Liver (tissue), 8 donors: ENCODE measurements at regions not wholly inside any gene's neighbourhood (a gene's known extent, or its start where the extent isn't known, plus 50 kb on each side); places are given as distances from the start of the nearest gene placed in this dataset.

Experiments used
- DNase-seq: peaks from one replicate; pipeline ENCODE4 v3.0.0-alpha.2; 2017; ENCODE audit warnings: low spot score
- H3K27ac ChIP-seq, 2 donors: one replicate each; pipeline ENCODE4 v1.7.0; 2013; ENCODE audit warnings: inconsistent platforms in 2 of 2, low read length in 2 of 2, control low read depth in 1 of 2, low read depth in 1 of 2, mild to moderate bottlenecking in 1 of 2
- H3K27me3 ChIP-seq, 4 donors: one replicate each; pipeline versions ENCODE4 v1.6.1 to v1.7.0; 2013; ENCODE audit warnings: low read length in 3 of 4, inconsistent platforms in 1 of 4, mild to moderate bottlenecking in 1 of 4, moderate library complexity in 1 of 4; ENCODE audit not compliant: control insufficient read depth in 4 of 4, insufficient read depth in 4 of 4
- H3K36me3 ChIP-seq, 4 donors: one replicate each; pipeline versions ENCODE4 v1.6.1 to v1.7.0; 2013; ENCODE audit warnings: low read length in 3 of 4, mild to moderate bottlenecking in 3 of 4, low read depth in 1 of 4, moderate library complexity in 1 of 4; ENCODE audit not compliant: control insufficient read depth in 4 of 4, insufficient read depth in 3 of 4
- H3K4me1 ChIP-seq, 4 donors: one replicate each; pipeline versions ENCODE4 v1.6.1 to v1.7.0; 2013; ENCODE audit warnings: low read length in 3 of 4, mild to moderate bottlenecking in 3 of 4, moderate library complexity in 1 of 4; ENCODE audit not compliant: control insufficient read depth in 4 of 4, insufficient read depth in 4 of 4
- H3K4me3 ChIP-seq, 3 donors: one replicate each; pipeline versions ENCODE4 v1.6.1 to v1.7.0; 2013; ENCODE audit warnings: low read length in 3 of 3, control low read depth in 1 of 3, low read depth in 1 of 3, mild to moderate bottlenecking in 1 of 3
- H3K9ac ChIP-seq, 2 donors: one replicate each; pipeline ENCODE4 v1.7.0; 2013; ENCODE audit warnings: low read length in 2 of 2, mild to moderate bottlenecking in 2 of 2, moderate library complexity in 2 of 2, control low read depth in 1 of 2, low read depth in 1 of 2
- H3K9me3 ChIP-seq, 4 donors: one replicate each; pipeline versions ENCODE4 v1.6.1 to v1.7.0; 2013; ENCODE audit warnings: low read length in 3 of 4; ENCODE audit not compliant: control insufficient read depth in 4 of 4
- ATF3 ChIP-seq: IDR thresholded peaks from 2 replicates; pipeline ENCODE4 v1.6.1; 2016; ENCODE audit warnings: antibody characterized with exemption
- EGR1 ChIP-seq, 2 donors: IDR thresholded peaks; 2 replicates each; pipeline ENCODE4 v1.6.1; 2016 to 2018; ENCODE audit warnings: antibody characterized with exemption in 2 of 2, low read depth in 2 of 2
- FOXA1 ChIP-seq: IDR thresholded peaks from 2 replicates; pipeline ENCODE4 v1.6.1; 2016; ENCODE audit warnings: antibody characterized with exemption
- FOXA2 ChIP-seq: IDR thresholded peaks from 2 replicates; pipeline ENCODE4 v1.6.1; 2016; ENCODE audit warnings: antibody characterized with exemption
- GABPA ChIP-seq, 2 donors: IDR thresholded peaks in 1 of 2; conservative IDR thresholded peaks in 1 of 2; 2 replicates each; pipeline ENCODE4 v1.6.1; 2016; ENCODE audit warnings: antibody characterized with exemption in 2 of 2, mild to moderate bottlenecking in 1 of 2, moderate library complexity in 1 of 2
- HNF4A ChIP-seq, 2 donors: conservative IDR thresholded peaks; 2 replicates each; pipeline ENCODE4 v1.6.1; 2016; ENCODE audit warnings: antibody characterized with exemption in 2 of 2, mild to moderate bottlenecking in 2 of 2
- HNF4G ChIP-seq: IDR thresholded peaks from 2 replicates; pipeline ENCODE4 v1.6.1; 2016; ENCODE audit warnings: antibody characterized with exemption
- JUND ChIP-seq, 2 donors: IDR thresholded peaks; 2 replicates each; pipeline ENCODE4 v1.6.1; 2016; ENCODE audit warnings: antibody characterized with exemption in 2 of 2
- NR2F2 ChIP-seq: IDR thresholded peaks from 2 replicates; pipeline ENCODE4 v1.6.1; 2016; ENCODE audit warnings: antibody characterized with exemption
- RAD21 ChIP-seq, 2 donors: IDR thresholded peaks; 2 replicates each; pipeline ENCODE4 v1.6.1; 2016; ENCODE audit warnings: antibody characterized with exemption in 2 of 2, mild to moderate bottlenecking in 2 of 2
- TAF1 ChIP-seq: conservative IDR thresholded peaks from 2 replicates; pipeline ENCODE4 v1.6.1; 2016; ENCODE audit warnings: antibody characterized with exemption, mild to moderate bottlenecking
- YY1 ChIP-seq: IDR thresholded peaks from 2 replicates; pipeline ENCODE4 v1.6.1; 2016; ENCODE audit warnings: antibody characterized with exemption, mild to moderate bottlenecking
- WGBS: extraction: QIAGEN DNeasy Blood & Tissue Kit; methylation state at CpG from one replicate; pipeline ENCODE4 v1.1.7; 2013; 5-methylcytosine and 5-hydroxymethylcytosine counted together
- TF ChIP-seq, protein P1 (sequence below): IDR thresholded peaks from 2 replicates; pipeline ENCODE4 v1.6.1; 2016; ENCODE audit warnings: antibody characterized with exemption
- TF ChIP-seq, protein P2 (sequence below): fragments of 150-350 bp; IDR thresholded peaks from 2 replicates; pipeline ENCODE4 v1.5.1; 2017; ENCODE audit warnings: improper control_type of control experiment, low read depth, low read length; ENCODE audit not compliant: missing input control
- donor health status: healthy.
- donor health status: healthy.
- donor health status: healthy.
- donor health status: healthy.
- donor health status: healthy.

DNA sequence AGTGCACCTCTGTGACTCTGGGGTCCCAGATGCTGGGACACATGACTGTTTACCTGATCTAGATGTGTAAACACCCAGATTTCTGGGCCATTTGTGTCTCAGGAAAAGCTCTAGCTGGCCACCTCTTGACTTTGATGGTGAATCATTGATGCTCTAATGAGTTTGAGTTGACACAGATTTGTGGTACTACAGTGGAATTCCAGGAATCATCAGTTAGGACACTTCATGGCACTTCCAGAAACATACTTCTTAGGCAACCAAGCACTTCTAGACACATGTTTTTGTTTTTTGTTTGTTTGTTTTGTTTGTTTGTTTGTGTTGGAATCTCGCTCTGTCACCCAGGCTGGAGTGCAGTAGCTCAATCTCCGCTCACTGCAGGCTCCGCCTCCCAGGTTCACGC, 302.2 kb upstream of the ZMIZ1 start:
- Histone ChIP-seq H3K27ac (no peak overlapping the region), H3K36me3 (no peaks in the 10 kb centered on the region), H3K4me3 (no peak overlapping the region), H3K4me1 (no peaks in the 10 kb centered on the region), H3K27me3 (no peaks in the 10 kb centered on the region), H3K9me3 (no peaks in the 10 kb centered on the region), H3K9ac (no peak overlapping the region)
- no peak for DNase-seq
- TF ChIP-seq EGR1 (IDR thresholded peaks at IDR 0.05; ENCODE audit: low read depth in 2 of 2): no peak
- TF ChIP-seq, protein P1, sequence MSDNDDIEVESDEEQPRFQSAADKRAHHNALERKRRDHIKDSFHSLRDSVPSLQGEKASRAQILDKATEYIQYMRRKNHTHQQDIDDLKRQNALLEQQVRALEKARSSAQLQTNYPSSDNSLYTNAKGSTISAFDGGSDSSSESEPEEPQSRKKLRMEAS: no peak
- no peak for TF ChIP-seq TAF1
- no peak for TF ChIP-seq GABPA (IDR thresholded peaks at IDR 0.05 in 1 of 2, conservative IDR thresholded peaks at IDR 0.05 in 1 of 2)
- TF ChIP-seq, protein P2, sequence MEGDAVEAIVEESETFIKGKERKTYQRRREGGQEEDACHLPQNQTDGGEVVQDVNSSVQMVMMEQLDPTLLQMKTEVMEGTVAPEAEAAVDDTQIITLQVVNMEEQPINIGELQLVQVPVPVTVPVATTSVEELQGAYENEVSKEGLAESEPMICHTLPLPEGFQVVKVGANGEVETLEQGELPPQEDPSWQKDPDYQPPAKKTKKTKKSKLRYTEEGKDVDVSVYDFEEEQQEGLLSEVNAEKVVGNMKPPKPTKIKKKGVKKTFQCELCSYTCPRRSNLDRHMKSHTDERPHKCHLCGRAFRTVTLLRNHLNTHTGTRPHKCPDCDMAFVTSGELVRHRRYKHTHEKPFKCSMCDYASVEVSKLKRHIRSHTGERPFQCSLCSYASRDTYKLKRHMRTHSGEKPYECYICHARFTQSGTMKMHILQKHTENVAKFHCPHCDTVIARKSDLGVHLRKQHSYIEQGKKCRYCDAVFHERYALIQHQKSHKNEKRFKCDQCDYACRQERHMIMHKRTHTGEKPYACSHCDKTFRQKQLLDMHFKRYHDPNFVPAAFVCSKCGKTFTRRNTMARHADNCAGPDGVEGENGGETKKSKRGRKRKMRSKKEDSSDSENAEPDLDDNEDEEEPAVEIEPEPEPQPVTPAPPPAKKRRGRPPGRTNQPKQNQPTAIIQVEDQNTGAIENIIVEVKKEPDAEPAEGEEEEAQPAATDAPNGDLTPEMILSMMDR: no peak
- no peak for TF ChIP-seq HNF4A (conservative IDR thresholded peaks at IDR 0.05)
- TF ChIP-seq JUND (IDR thresholded peaks at IDR 0.05): no peak
- TF ChIP-seq RAD21 (IDR thresholded peaks at IDR 0.05): no peak
- 97% methylated on average over 4 of the region's 4 CpGs for WGBS

DNA sequence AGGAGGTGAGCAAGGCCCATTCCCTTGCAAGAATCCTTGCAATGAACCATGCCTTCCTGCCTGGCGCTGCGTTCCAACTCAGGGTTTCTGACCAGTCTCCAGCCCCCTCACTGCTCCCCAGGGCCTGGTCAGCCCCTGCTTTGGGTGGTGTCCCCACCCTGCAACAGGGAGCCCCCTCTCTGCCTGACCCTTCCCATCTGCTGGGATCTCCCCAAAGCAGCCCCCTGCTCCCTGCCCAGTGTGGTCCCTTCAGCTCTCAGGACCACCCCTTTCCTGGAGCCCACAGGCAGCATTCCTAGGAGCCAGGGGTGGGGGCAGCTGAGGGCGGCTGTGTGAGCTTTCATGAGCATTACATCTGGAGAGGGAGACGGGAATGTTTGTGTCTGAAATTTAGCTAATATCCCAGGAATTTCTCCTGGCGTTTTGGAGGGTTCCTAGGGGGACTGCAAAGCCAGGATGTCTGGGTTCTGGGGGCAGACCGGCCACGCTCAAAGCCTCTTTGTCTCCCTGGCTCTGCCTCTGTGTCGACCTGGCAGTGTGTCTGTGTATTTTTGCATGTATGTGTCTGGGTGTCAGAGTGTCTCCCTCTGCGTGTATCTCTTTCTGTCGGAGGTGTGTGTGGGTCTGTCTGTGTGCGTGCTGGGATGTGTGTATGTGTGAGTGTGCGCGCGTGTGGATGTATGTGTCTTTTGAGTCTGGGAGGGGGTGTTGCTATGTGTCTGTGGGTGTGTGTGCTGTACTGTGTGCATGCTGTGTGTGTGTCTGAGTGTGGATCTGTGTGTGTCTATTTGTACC, 300.5 kb upstream of the ZMIZ1 start:
- H3K4me1 ChIP-seq: no peaks in the 10 kb centered on the region
- no peak overlapping the region for H3K4me3 ChIP-seq
- no peak for TF ChIP-seq HNF4G
- TF ChIP-seq FOXA1: no peak
- TF ChIP-seq FOXA2: no peak
- TF ChIP-seq, protein P2: no peak
- TF ChIP-seq TAF1: no peak
- no peak for TF ChIP-seq YY1
- TF ChIP-seq, protein P1: no peak
- no peak for TF ChIP-seq ATF3
- TF ChIP-seq GABPA (IDR thresholded peaks at IDR 0.05 in 1 of 2, conservative IDR thresholded peaks at IDR 0.05 in 1 of 2): no peak
- no peak for TF ChIP-seq NR2F2
- no peaks in the 10 kb centered on the region for H3K36me3 ChIP-seq
- no peak overlapping the region for H3K9ac ChIP-seq
- no peaks in the 10 kb centered on the region for H3K27me3 ChIP-seq
- WGBS: 93% methylated on average over 14 of the region's 14 CpGs
- no peak for DNase-seq
- no peaks in the 10 kb centered on the region for H3K9me3 ChIP-seq
- H3K27ac ChIP-seq: no peak overlapping the region
